GM23338 (cell line): ENCODE measurements at regions not wholly inside any gene's neighbourhood (a gene's known extent, or its start where the extent isn't known, plus 50 kb on each side); places are given as distances from the start of the nearest gene placed in this dataset.

ENCODE experiments used
- ATAC-seq: fragments of 200-7000 bp; cut with Tn5 transposase; 3 replicates; pipeline ENCODE4 v1.9.1; 2020
- DNase-seq: peaks from one replicate; pipeline ENCODE4 v3.0.0-alpha.2; 2015; ENCODE audit warnings: low spot score
- H2AFZ ChIP-seq: fragments of 200-600 bp; sonication (generic); 2 replicates; pipeline ENCODE4 v1.8.0; 2016; ENCODE audit warnings: antibody characterized with exemption, mild to moderate bottlenecking, moderate library complexity
- H3F3A ChIP-seq: fragments of 200-600 bp; sonication (generic); replicated peaks from 2 replicates; pipeline ENCODE4 v1.8.0; 2017; ENCODE audit warnings: antibody characterized with exemption, mixed run types, low read depth
- H3K27ac ChIP-seq: fragments of 200-600 bp; sonication (generic); 2 replicates; pipeline ENCODE4 v1.6.1; 2016; ENCODE audit warnings: low read depth
- H3K27me3 ChIP-seq: fragments of 200-600 bp; sonication (generic); 2 replicates; pipeline ENCODE4 v1.8.0; 2016; ENCODE audit warnings: mild to moderate bottlenecking, mixed run types, moderate library complexity; ENCODE audit not compliant: insufficient read depth
- H3K36me3 ChIP-seq: fragments of 200-600 bp; sonication (generic); 2 replicates; pipeline ENCODE4 v1.8.0; 2016; ENCODE audit warnings: mild to moderate bottlenecking; ENCODE audit not compliant: insufficient read depth
- H3K4me1 ChIP-seq: fragments of 200-600 bp; sonication (generic); 2 replicates; pipeline ENCODE4 v1.8.0; 2016; ENCODE audit warnings: mild to moderate bottlenecking, moderate library complexity; ENCODE audit not compliant: insufficient read depth
- H3K4me2 ChIP-seq: fragments of 200-600 bp; sonication (generic); 2 replicates; pipeline ENCODE4 v1.7.1; 2017; ENCODE audit warnings: mixed run types
- H3K4me3 ChIP-seq: fragments of 200-600 bp; sonication (generic); 2 replicates; pipeline ENCODE4 v1.6.1; 2016; ENCODE audit warnings: mixed run types
- H3K79me2 ChIP-seq: fragments of 200-600 bp; sonication (generic); replicated peaks from 2 replicates; pipeline ENCODE4 v1.8.0; 2017; ENCODE audit warnings: mild to moderate bottlenecking; ENCODE audit not compliant: insufficient read depth
- H3K9me2 ChIP-seq: fragments of 200-600 bp; sonication (generic); 2 replicates; pipeline ENCODE4 v1.8.0; 2017; ENCODE audit not compliant: insufficient read depth
- H4K20me1 ChIP-seq: fragments of 200-600 bp; sonication (generic); replicated peaks from 2 replicates; pipeline ENCODE4 v1.8.0; 2017; ENCODE audit warnings: mild to moderate bottlenecking; ENCODE audit not compliant: insufficient read depth
- H3K27ac Mint-ChIP-seq: 2 replicates; pipeline ENCODE4 v1.8.0; 2020; ENCODE audit warnings: inconsistent platforms, mild to moderate bottlenecking, moderate library complexity, mixed read lengths
- H3K27me3 Mint-ChIP-seq: 3 replicates; pipeline ENCODE4 v1.8.0; 2022; ENCODE audit warnings: low read depth, mild to moderate bottlenecking, moderate library complexity, mixed read lengths, inconsistent platforms; ENCODE audit not compliant: insufficient read depth, poor library complexity
- H3K36me3 Mint-ChIP-seq: 3 replicates; pipeline ENCODE4 v1.8.0; 2021; ENCODE audit warnings: low read depth, mild to moderate bottlenecking, inconsistent platforms, moderate library complexity, mixed read lengths
- H3K4me1 Mint-ChIP-seq: 3 replicates; pipeline ENCODE4 v1.8.0; 2020; ENCODE audit warnings: mild to moderate bottlenecking, inconsistent platforms, mixed read lengths
- H3K4me3 Mint-ChIP-seq: 3 replicates; pipeline ENCODE4 v1.8.0; 2021; ENCODE audit warnings: moderate library complexity, mild to moderate bottlenecking, inconsistent platforms, mixed read lengths
- H3K9me3 Mint-ChIP-seq: 3 replicates; pipeline ENCODE4 v1.8.0; 2020; ENCODE audit warnings: moderate library complexity, mild to moderate bottlenecking, inconsistent platforms, mixed read lengths
- CREB1 ChIP-seq: fragments of 250-450 bp; sonication (Bioruptor Pico); IDR thresholded peaks from 2 replicates; pipeline ENCODE4 v1.5.0; 2020; ENCODE audit warnings: low read depth, mild to moderate bottlenecking, moderate library complexity
- EZH2 ChIP-seq: fragments of 200-600 bp; sonication (generic); IDR thresholded peaks from one replicate; pipeline ENCODE4 v1.8.0; 2017; ENCODE audit warnings: antibody characterized with exemption, mild to moderate bottlenecking, low read depth; ENCODE audit not compliant: unreplicated experiment
- EZH2phosphoT487 ChIP-seq: fragments of 200-600 bp; sonication (generic); IDR thresholded peaks from one replicate; pipeline ENCODE4 v1.8.1; 2018; ENCODE audit warnings: antibody characterized with exemption; ENCODE audit not compliant: unreplicated experiment
- JUNB ChIP-seq: IDR thresholded peaks from one replicate; pipeline ENCODE4 v1.6.1; 2016; ENCODE audit warnings: antibody characterized with exemption; ENCODE audit not compliant: unreplicated experiment
- NANOG ChIP-seq: IDR thresholded peaks from 2 replicates; pipeline ENCODE4 v1.6.1; 2016; ENCODE audit warnings: antibody characterized with exemption, borderline replicate concordance
- POLR2AphosphoS5 ChIP-seq: IDR thresholded peaks from 2 replicates; pipeline ENCODE4 v1.6.1; 2016; ENCODE audit warnings: antibody characterized with exemption, low read depth
- REST ChIP-seq: IDR thresholded peaks from one replicate; pipeline ENCODE4 v1.6.1; 2018; ENCODE audit warnings: antibody characterized with exemption; ENCODE audit not compliant: unreplicated experiment
- STAT1 ChIP-seq: IDR thresholded peaks from one replicate; pipeline ENCODE4 v1.6.1; 2016; ENCODE audit warnings: antibody characterized with exemption; ENCODE audit not compliant: unreplicated experiment
- ZNF462 ChIP-seq: fragments of 250-450 bp; sonication (Bioruptor Pico); IDR thresholded peaks from 2 replicates; pipeline ENCODE4 v1.5.0; 2020; ENCODE audit warnings: mild to moderate bottlenecking, moderate library complexity
- TF ChIP-seq, protein P1 (sequence below): IDR thresholded peaks from 2 replicates; pipeline ENCODE4 v1.6.1; 2016; ENCODE audit warnings: antibody characterized with exemption
- TF ChIP-seq, protein P2 (sequence below), 2 experiments: fragments of 200-600 bp in 1 of 2; sonication (generic) in 1 of 2; conservative IDR thresholded peaks; 2 replicates each; pipeline versions ENCODE4 v1.5.1 to v1.6.1; 2016 to 2017; ENCODE audit warnings: antibody characterized with exemption in 2 of 2, low read depth in 2 of 2, mild to moderate bottlenecking in 2 of 2, moderate library complexity in 1 of 2

DNA sequence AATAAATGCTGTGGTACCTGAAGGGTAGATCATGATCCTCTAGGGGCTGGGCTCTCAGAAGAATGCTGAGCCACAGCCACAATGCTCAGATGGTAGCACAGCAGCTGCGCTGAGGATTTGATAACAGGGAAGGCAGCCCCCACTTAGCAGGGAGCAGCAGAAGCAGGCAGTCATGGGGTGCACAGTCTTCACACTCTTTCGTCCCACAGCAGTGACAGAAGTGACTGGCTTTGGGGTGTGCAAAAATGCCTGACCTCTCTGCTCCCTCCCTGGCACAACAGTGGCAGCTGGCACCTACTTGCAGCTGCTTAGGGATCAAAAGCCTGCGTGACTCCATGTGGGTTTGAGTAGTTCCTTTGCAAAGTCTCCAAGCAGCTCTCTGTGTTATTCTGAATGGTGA lies 1349.8 kb upstream of the RAG2 start:
- no peak overlapping the region for H2AFZ ChIP-seq
- H3K9me2 ChIP-seq, result no peaks in the 10 kb centered on the region
- H3K36me3 Mint-ChIP-seq, result peaks cover 6% of the 10 kb centered on the region; the same call in 2 of the 3 replicates

More for the DNA sequence above, 1349.8 kb upstream of the RAG2 start:
- Histone ChIP-seq H3F3A (no peaks in the 10 kb centered on the region), H4K20me1 (no peaks in the 10 kb centered on the region), H3K4me1 (no peaks in the 10 kb centered on the region), H3K27me3 (no peaks in the 10 kb centered on the region), H3K36me3 (peaks cover 3% of the 10 kb centered on the region; the same call in 1 of the 2 replicates), H3K27ac (no peak overlapping the region), H3K4me2 (no peak overlapping the region), H3K79me2 (no peaks in the 10 kb centered on the region), H3K4me3 (no peak overlapping the region)
- no peaks in the 10 kb centered on the region for H3K4me1 Mint-ChIP-seq
- no peak overlapping the region for H3K4me3 Mint-ChIP-seq
- TF ChIP-seq NANOG (no peak), STAT1 (no peak), REST (no peak), JUNB (no peak), POLR2AphosphoS5 (no peak), CREB1 (CRISPR knock-in tag) (no peak), EZH2phosphoT487 (no peak), EZH2 (no peak), ZNF462 (no peak)
- TF ChIP-seq, protein P1, sequence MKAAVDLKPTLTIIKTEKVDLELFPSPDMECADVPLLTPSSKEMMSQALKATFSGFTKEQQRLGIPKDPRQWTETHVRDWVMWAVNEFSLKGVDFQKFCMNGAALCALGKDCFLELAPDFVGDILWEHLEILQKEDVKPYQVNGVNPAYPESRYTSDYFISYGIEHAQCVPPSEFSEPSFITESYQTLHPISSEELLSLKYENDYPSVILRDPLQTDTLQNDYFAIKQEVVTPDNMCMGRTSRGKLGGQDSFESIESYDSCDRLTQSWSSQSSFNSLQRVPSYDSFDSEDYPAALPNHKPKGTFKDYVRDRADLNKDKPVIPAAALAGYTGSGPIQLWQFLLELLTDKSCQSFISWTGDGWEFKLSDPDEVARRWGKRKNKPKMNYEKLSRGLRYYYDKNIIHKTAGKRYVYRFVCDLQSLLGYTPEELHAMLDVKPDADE, result no peak
- TF ChIP-seq, protein P2, sequence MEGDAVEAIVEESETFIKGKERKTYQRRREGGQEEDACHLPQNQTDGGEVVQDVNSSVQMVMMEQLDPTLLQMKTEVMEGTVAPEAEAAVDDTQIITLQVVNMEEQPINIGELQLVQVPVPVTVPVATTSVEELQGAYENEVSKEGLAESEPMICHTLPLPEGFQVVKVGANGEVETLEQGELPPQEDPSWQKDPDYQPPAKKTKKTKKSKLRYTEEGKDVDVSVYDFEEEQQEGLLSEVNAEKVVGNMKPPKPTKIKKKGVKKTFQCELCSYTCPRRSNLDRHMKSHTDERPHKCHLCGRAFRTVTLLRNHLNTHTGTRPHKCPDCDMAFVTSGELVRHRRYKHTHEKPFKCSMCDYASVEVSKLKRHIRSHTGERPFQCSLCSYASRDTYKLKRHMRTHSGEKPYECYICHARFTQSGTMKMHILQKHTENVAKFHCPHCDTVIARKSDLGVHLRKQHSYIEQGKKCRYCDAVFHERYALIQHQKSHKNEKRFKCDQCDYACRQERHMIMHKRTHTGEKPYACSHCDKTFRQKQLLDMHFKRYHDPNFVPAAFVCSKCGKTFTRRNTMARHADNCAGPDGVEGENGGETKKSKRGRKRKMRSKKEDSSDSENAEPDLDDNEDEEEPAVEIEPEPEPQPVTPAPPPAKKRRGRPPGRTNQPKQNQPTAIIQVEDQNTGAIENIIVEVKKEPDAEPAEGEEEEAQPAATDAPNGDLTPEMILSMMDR (conservative IDR thresholded peaks at IDR 0.05; ENCODE audit: low read depth in 2 of 2), result no peak
- peaks cover 4% of the 10 kb centered on the region for H3K27me3 Mint-ChIP-seq
- no peak overlapping the region for H3K27ac Mint-ChIP-seq
- H3K9me3 Mint-ChIP-seq, result peaks cover 12% of the 10 kb centered on the region; the same call in 2 of the 3 replicates
- ATAC-seq (no peak), DNase-seq (no peak)
